Astrocyte of the spinal cord (primary cell): ENCODE measurements at regions not wholly inside any gene's neighbourhood (a gene's known extent, or its start where the extent isn't known, plus 50 kb on each side); places are given as distances from the start of the nearest gene placed in this dataset.

ENCODE experiments used
- DNase-seq: peaks from one replicate; pipeline ENCODE4 v3.0.0; 2011; ENCODE audit warnings: low read depth, low spot score
- H3K4me3 ChIP-seq: 2 replicates; pipeline ENCODE4 v1.5.1; 2011; ENCODE audit warnings: low read depth, mild to moderate bottlenecking, low read length, moderate library complexity
- CTCF ChIP-seq: IDR thresholded peaks from 2 replicates; pipeline ENCODE4 v1.5.1; 2012; ENCODE audit warnings: low read depth, mild to moderate bottlenecking, low read length, inconsistent platforms
- in situ Hi-C: cut with HindIII; loops from 2 replicates; pipeline ENCODE4 v1.10.0; 2017; ENCODE audit warnings: low sequenced_read_pairs

DNA sequence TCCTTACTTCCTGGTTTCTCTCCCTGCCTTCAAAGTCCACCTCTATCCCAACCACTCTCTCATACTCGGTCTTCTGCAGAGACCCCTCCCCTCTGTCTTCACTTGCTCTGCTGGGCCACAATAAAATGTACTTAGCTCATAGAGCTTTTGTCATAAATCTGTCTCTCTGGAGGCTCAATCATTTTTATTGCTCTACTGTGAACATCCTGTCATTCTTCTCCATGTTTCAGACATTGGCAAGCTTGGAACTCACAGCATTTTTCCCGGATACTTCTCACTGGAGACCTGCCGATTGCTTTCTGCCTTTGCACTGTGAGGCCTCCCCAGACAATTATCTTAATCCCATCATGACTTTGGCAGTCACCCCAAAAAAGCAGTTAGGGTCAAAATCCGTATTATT, 192.3 kb upstream of the ZMIZ1 start:
- no peak for DNase-seq
- H3K4me3 ChIP-seq = no peak overlapping the region
- no peak for TF ChIP-seq CTCF
- in situ Hi-C loops = no loop called here

- H3K4me3 ChIP-seq = no peak overlapping the region
- in situ Hi-C loops = no loop called here
Measured at GRCh38 chr10:78879621-78880020, 189.1 kb upstream of the ZMIZ1 start.

GRCh38 chr10:78886129-78886528, 182.6 kb upstream of the ZMIZ1 start:
- no peak overlapping the region for H3K4me3 ChIP-seq
- no peak for DNase-seq
- no peak for TF ChIP-seq CTCF
- in situ Hi-C loops = no loop called here

More at GRCh38 chr10:78879621-78880020, 189.1 kb upstream of the ZMIZ1 start:
- DNase-seq = no peak
- no peak for TF ChIP-seq CTCF

DNA sequence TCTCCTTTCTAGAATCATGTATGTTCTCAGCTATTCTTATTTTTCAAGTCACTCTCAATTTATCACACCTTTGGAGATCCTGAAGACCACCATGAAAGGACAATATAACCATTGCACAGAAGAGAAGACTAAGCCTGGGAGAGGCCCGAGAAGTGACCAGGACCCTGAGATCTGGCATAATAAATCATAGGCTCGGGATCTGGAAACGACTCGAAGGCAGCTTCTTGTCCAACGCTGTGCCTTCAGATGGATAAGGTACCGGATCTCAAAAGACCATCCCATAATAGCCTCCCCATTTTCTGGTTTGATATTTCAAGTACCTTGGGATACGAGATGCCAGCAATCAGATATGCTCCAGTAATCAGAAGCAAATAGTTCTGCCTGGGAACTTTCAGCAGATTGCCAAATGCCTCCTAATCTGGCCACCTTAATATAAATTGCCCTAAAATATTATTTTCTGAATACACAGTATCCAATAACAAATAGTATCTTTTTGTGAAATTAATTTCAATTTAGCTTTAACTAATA, 179.2 kb upstream of the ZMIZ1 start:
- in situ Hi-C loops = no loop called here
- no peak for DNase-seq
- no peak for TF ChIP-seq CTCF
- H3K4me3 ChIP-seq = no peak overlapping the region

DNA sequence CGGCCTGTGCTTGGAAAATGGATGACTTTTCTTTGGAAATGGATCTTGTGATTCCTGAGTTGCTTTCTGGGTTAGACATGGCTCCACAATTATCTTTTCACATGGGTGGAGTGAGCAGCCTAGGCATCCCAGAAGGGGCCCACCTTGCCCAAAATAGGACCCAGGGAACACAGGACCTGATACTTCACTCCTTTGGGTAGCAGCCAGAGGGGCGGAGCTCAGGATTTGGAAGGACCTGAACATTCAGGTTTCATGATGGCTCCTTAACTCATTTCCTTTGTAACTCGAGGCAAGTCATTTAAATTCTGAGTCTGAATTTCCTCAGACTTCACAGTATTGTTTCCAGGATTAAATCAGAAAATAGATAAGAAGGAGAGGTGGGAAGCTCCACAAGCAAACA, 178.3 kb upstream of the ZMIZ1 start:
- no peak for TF ChIP-seq CTCF
- in situ Hi-C loops = no loop called here
- DNase-seq = no peak
- no peak overlapping the region for H3K4me3 ChIP-seq

DNA sequence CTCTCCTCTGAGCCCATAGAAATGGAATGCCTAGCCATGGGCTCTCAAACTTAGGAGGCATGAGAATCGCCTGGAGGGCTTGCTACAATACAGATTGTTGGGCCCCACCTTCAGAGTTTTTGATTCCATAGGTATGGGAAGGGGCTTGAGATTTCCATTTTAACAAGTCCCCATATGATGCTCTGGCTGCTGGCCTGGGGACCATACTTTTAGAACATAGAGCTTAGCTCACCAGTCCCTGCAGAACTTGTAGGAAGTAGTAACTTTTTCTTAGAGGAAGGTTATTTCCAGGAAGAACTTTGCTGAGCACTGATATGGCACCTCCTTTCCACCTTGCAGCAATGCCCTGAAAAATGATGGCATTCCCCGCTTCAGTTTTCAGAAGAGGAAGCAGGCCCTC, 177.0 kb upstream of the ZMIZ1 start:
- DNase-seq = no peak
- TF ChIP-seq CTCF = no peak
- in situ Hi-C loops = no loop called here
- H3K4me3 ChIP-seq = no peak overlapping the region
